Osteocyte (in vitro differentiated cells): ENCODE measurements at regions not wholly inside any gene's neighbourhood (a gene's known extent, or its start where the extent isn't known, plus 50 kb on each side); places are given as distances from the start of the nearest gene placed in this dataset.

Experiments used
- DNase-seq: peaks from one replicate; pipeline ENCODE4 v3.0.0; 2021; ENCODE audit warnings: mixed read lengths; ENCODE audit not compliant: unreplicated experiment; ENCODE audit errors: extremely low spot score
- H3K27ac Mint-ChIP-seq: one replicate; pipeline ENCODE4 v1.8.0; 2021; ENCODE audit warnings: mild to moderate bottlenecking, mixed read lengths; ENCODE audit not compliant: unreplicated experiment
- H3K27me3 Mint-ChIP-seq: one replicate; pipeline ENCODE4 v1.8.0; 2021; ENCODE audit warnings: mixed read lengths; ENCODE audit not compliant: unreplicated experiment
- H3K36me3 Mint-ChIP-seq: one replicate; pipeline ENCODE4 v1.8.0; 2021; ENCODE audit warnings: mixed read lengths; ENCODE audit not compliant: unreplicated experiment
- H3K4me1 Mint-ChIP-seq: one replicate; pipeline ENCODE4 v1.8.0; 2021; ENCODE audit warnings: mixed read lengths; ENCODE audit not compliant: unreplicated experiment
- H3K4me3 Mint-ChIP-seq: one replicate; pipeline ENCODE4 v1.8.0; 2021; ENCODE audit warnings: mild to moderate bottlenecking, moderate library complexity, mixed read lengths; ENCODE audit not compliant: unreplicated experiment
- H3K9me3 Mint-ChIP-seq: one replicate; pipeline ENCODE4 v1.8.0; 2021; ENCODE audit warnings: mixed read lengths; ENCODE audit not compliant: unreplicated experiment
- TF ChIP-seq, protein P1 (sequence below): fragments of 200-600 bp; sonication (generic); IDR thresholded peaks from 2 replicates; pipeline ENCODE4 v1.5.0; 2021; ENCODE audit warnings: antibody characterized with exemption, mild to moderate bottlenecking, moderate library complexity

DNA sequence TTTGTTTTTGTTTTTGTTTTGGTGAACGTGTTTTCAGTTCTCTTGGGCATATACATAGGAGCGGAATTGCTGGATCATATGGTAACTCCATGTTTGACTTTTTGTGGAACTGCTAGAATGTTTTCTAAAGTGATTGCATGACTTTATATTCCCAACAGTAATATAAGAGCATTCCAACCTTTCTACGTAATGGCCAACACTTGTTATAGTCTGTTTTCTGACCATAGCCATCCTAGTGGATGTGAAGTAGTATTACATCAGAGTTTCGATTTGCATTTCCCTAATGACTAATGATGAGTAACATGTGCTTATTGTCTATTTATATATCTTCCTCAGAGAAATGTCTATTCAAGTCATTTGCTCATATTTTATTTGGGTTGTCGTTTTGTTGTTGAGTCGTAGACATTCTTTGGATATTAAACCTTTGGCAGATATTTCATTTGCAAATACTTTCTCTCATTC, 268.7 kb downstream of the AEBP2 start:
- Mint-ChIP-seq H3K27ac (no peak overlapping the region), H3K36me3 (peaks cover 8% of the 10 kb centered on the region), H3K27me3 (no peaks in the 10 kb centered on the region), H3K9me3 (peaks cover 30% of the 10 kb centered on the region), H3K4me1 (peaks cover 24% of the 10 kb centered on the region), H3K4me3 (no peak overlapping the region)
- no peak for DNase-seq
- TF ChIP-seq, protein P1, sequence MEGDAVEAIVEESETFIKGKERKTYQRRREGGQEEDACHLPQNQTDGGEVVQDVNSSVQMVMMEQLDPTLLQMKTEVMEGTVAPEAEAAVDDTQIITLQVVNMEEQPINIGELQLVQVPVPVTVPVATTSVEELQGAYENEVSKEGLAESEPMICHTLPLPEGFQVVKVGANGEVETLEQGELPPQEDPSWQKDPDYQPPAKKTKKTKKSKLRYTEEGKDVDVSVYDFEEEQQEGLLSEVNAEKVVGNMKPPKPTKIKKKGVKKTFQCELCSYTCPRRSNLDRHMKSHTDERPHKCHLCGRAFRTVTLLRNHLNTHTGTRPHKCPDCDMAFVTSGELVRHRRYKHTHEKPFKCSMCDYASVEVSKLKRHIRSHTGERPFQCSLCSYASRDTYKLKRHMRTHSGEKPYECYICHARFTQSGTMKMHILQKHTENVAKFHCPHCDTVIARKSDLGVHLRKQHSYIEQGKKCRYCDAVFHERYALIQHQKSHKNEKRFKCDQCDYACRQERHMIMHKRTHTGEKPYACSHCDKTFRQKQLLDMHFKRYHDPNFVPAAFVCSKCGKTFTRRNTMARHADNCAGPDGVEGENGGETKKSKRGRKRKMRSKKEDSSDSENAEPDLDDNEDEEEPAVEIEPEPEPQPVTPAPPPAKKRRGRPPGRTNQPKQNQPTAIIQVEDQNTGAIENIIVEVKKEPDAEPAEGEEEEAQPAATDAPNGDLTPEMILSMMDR, result no peak

DNA sequence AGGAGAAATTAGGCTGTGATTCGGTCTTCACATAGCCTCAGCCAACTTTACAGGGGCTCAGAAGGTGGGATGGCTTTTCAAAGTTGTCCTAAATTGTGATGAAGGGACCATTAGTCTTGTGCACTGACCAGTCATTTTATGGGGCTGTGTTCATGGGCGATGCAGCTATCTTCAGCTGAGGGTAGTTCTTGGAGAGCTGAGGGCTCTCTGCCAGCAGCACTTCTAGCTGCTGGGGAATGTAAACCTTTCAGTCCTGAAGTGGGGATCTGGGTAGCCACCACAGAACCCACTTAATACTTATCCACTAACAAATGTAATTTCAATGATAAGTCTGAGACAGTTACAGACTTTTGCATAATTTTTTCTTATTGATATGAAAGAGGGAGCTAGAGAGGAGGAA, 270.6 kb downstream of the AEBP2 start:
- Mint-ChIP-seq H3K4me1 (peaks cover 24% of the 10 kb centered on the region), H3K27me3 (no peaks in the 10 kb centered on the region), H3K27ac (no peak overlapping the region), H3K4me3 (no peak overlapping the region), H3K36me3 (peaks cover 8% of the 10 kb centered on the region), H3K9me3 (peaks cover 20% of the 10 kb centered on the region)
- TF ChIP-seq, protein P1, result no peak
- no peak for DNase-seq

DNA sequence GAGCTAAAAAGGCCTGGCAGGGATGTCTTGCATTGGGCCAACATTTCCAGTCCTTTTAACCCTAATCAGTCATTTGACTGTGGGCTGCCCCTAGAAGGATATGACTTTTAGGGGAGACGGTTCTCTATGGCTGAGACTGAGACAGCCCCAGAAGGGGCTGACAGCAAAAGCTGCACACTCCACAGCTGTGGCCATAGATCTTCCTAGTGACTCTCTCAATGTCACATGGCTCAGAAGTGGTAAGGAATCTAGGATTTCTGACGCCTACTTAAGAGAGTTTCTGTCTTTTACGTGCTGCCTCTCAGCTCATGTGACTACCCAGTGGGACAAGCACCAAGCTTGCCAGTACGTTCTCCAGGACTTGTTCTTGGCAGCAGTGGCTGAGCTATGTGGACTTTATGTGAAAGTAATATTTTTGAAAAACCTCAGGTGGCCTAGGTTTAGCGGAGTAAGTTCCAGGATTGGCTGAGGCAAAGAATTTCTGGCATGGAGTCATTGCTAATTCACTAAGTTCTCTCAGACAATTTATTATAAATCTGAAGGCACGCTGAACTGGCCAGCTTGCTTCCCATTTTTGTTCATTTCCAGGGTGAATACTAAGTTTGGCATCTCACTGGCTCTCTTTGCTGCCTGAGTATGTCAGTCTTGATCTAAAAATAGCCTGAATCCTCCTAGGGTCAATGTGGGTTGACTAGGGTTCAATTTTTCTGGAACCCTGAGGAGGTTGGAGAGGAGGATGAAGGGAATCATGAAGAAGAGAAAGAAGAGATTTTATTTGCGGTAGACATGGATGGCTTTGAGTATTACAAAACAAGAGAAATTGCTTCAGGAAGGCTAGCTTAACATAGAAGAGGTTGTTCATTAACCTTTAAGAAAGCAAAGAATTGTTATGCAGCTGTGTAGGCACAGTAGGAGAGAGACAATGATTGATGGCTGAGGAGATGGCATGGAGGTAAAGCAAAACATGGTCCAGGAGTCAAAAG, 271.8 kb downstream of the AEBP2 start:
- Mint-ChIP-seq H3K36me3 (peaks cover 3% of the 10 kb centered on the region), H3K9me3 (peaks cover 13% of the 10 kb centered on the region), H3K27me3 (no peaks in the 10 kb centered on the region), H3K4me3 (no peak overlapping the region), H3K4me1 (peaks cover 24% of the 10 kb centered on the region), H3K27ac (peak overlapping the region; percentile 85)
- DNase-seq, result no peak
- TF ChIP-seq, protein P1, result no peak

DNA sequence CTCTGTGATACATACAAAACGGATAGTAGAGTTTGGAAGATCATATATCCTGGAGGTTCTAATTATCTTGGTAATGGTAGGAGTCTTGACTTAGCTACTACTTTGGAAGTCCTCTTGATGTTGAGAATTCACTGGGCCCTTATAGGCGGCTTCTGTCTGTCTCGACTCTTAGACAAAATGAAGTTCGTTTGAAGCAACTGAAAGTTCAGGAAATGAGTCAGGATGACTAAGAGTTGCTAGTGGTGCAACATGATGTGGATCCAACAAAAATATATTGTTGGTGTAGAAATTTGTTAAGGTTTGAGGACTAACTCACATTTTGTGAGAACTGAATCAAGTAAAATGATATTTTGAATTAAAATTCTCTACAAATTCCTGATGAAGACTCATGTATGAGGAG, 272.7 kb downstream of the AEBP2 start:
- H3K27ac Mint-ChIP-seq, result peak overlapping the region; percentile 85
- peaks cover 9% of the 10 kb centered on the region for H3K9me3 Mint-ChIP-seq
- peaks cover 24% of the 10 kb centered on the region for H3K4me1 Mint-ChIP-seq
- DNase-seq, result no peak
- peaks cover 2% of the 10 kb centered on the region for H3K36me3 Mint-ChIP-seq
- H3K4me3 Mint-ChIP-seq, result no peak overlapping the region
- no peaks in the 10 kb centered on the region for H3K27me3 Mint-ChIP-seq
- TF ChIP-seq, protein P1, result no peak

DNA sequence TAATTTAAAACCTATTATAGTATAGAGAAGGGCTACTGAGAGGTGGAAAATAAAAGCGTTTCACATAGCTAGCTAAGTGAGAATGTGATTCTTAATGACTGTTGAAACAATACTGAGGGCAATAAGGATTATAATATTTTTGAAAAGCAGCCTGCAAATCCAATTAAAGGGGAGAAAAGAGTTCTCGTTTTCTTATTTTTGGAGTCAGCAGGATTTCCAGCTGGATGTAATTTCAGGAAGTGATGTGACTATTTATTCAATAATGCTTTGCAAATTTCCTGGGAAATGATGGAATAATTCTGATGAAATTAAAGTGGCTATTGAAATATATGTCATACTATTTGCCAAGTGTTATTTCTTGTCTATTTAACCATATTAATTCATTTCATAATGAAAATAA, 279.1 kb downstream of the AEBP2 start:
- peaks cover 5% of the 10 kb centered on the region for H3K4me1 Mint-ChIP-seq
- H3K27ac Mint-ChIP-seq, result peak overlapping the region; percentile 28
- H3K9me3 Mint-ChIP-seq, result peaks cover 6% of the 10 kb centered on the region
- H3K27me3 Mint-ChIP-seq, result no peaks in the 10 kb centered on the region
- no peak overlapping the region for H3K4me3 Mint-ChIP-seq
- H3K36me3 Mint-ChIP-seq, result no peaks in the 10 kb centered on the region
- TF ChIP-seq, protein P1, result no peak
- DNase-seq, result no peak
